ENCODE measurements at regions not wholly inside any gene's neighbourhood (a gene's known extent, or its start where the extent isn't known, plus 50 kb on each side); places are given as distances from the start of the nearest gene placed in this dataset.

GRCh38 chr9:88643931-88644330, 109.0 kb downstream of the NXNL2 start:
- DNase-seq: no peak
- H3K36me3 ChIP-seq (ENCODE audit: low read depth): no peaks in the 10 kb centered on the region
- no peak for ATAC-seq
- H3K9me3 ChIP-seq: no peaks in the 10 kb centered on the region
- H3K4me3 ChIP-seq: no peak overlapping the region
- no peaks in the 10 kb centered on the region for H3K4me1 ChIP-seq (ENCODE audit: low read depth)
- TF ChIP-seq, protein P1, sequence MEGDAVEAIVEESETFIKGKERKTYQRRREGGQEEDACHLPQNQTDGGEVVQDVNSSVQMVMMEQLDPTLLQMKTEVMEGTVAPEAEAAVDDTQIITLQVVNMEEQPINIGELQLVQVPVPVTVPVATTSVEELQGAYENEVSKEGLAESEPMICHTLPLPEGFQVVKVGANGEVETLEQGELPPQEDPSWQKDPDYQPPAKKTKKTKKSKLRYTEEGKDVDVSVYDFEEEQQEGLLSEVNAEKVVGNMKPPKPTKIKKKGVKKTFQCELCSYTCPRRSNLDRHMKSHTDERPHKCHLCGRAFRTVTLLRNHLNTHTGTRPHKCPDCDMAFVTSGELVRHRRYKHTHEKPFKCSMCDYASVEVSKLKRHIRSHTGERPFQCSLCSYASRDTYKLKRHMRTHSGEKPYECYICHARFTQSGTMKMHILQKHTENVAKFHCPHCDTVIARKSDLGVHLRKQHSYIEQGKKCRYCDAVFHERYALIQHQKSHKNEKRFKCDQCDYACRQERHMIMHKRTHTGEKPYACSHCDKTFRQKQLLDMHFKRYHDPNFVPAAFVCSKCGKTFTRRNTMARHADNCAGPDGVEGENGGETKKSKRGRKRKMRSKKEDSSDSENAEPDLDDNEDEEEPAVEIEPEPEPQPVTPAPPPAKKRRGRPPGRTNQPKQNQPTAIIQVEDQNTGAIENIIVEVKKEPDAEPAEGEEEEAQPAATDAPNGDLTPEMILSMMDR (IDR thresholded peaks at IDR 0.05): no peak
- intact Hi-C loops (cut with DNase I, micrococcal nuclease): no loop called here

DNA sequence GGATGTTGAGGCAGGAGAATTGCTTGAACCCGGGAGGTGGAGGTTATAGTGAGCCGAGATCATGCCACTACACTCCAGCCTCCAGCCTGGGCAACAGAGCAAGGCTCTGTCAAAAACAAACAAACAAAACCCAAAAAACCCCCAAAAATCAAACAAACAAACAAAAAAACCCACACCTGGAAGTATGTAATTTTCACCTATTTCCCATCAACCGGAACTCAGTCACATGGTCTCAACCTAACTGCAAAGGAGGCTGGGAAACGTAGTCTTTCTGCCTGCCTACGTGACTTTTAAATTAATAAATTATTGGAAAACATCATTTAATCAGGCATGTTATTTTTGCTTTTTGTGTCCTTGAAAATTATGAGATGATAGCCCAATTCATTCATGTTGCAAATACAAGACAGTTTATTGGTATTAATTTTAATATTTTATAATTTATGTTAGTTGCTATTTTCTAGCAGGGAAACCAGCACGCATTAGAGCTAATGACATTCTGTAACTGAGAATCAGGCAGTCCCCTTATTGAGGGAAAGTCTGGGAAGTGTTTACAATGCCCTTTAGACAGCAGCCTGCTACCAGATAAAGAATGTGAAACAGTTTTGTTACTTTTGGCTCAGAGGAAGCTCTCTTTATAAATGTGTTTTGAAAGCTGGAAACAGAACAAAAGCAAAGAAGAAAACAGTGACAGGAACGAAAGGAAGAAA, 110.3 kb downstream of the NXNL2 start:
- no peak for ATAC-seq
- H3K36me3 ChIP-seq (ENCODE audit: low read depth): no peaks in the 10 kb centered on the region
- DNase-seq: no peak
- H3K4me1 ChIP-seq (ENCODE audit: low read depth): no peaks in the 10 kb centered on the region
- intact Hi-C loops (cut with DNase I, micrococcal nuclease): no loop called here
- TF ChIP-seq, protein P1 (IDR thresholded peaks at IDR 0.05): no peak
- no peaks in the 10 kb centered on the region for H3K9me3 ChIP-seq
- H3K4me3 ChIP-seq: no peak overlapping the region

DNA sequence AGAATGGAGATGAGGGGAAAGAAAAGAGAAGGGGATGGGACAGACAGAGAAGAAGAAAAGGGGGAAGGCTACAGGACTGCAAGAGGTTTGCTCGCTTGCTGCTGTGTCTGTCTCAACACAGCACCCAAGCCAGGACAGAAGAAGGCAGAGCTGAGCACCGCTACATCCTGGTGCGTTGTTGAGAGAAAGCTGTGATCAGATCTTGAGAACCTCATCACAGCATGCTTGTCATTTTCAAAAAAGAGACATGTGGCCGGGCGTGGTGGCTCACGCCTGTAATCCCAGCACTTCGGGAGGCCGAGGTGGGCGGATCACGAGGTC, 110.9 kb downstream of the NXNL2 start:
- Histone ChIP-seq H3K9me3 (no peaks in the 10 kb centered on the region), H3K4me1 (ENCODE audit: low read depth) (no peaks in the 10 kb centered on the region), H3K4me3 (no peak overlapping the region), H3K36me3 (ENCODE audit: low read depth) (no peaks in the 10 kb centered on the region)
- ATAC-seq: no peak
- DNase-seq: no peak
- TF ChIP-seq, protein P1 (IDR thresholded peaks at IDR 0.05): no peak
- intact Hi-C loops (cut with DNase I, micrococcal nuclease): no loop called here

DNA sequence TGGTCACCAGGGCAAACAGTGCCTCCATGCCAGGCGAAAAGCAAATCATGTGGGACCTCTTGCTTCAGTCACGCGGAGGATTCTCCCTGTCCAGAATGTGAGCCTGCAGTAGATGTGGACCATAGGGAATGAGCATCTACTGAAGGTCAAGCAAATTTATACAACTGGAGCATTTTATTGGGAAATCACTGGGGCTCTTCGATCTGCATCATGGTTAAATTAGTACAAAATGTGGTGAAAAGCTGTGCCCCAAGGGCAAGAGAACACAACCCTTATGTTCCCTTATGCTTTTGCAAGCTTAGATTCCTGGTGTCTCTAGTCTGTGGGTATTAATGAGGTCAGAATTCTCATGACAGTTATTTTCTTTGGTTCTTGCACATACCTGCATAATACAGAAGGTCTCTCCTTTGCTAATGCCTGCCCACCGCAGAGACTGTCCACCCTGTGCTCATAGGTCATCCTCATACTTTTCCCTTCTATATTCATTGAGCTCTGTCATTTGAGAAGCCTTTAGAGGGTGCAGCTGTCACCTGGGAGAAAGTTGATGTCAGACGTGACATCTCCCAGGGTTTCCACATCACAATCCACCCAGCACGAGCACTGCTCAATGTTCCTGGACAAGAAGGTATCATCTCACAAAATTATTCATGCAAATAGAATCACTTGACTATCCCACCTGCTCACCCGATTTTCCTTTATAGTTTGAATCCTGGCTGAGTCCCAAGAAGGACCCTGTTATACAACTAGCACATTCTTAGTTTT, 111.7 kb downstream of the NXNL2 start:
- ATAC-seq: no peak
- Histone ChIP-seq H3K9me3 (no peaks in the 10 kb centered on the region), H3K4me3 (no peak overlapping the region), H3K36me3 (ENCODE audit: low read depth) (no peaks in the 10 kb centered on the region), H3K4me1 (ENCODE audit: low read depth) (no peaks in the 10 kb centered on the region)
- no peak for DNase-seq
- intact Hi-C loops (cut with DNase I, micrococcal nuclease): no loop called here
- TF ChIP-seq, protein P1 (IDR thresholded peaks at IDR 0.05): no peak

DNA sequence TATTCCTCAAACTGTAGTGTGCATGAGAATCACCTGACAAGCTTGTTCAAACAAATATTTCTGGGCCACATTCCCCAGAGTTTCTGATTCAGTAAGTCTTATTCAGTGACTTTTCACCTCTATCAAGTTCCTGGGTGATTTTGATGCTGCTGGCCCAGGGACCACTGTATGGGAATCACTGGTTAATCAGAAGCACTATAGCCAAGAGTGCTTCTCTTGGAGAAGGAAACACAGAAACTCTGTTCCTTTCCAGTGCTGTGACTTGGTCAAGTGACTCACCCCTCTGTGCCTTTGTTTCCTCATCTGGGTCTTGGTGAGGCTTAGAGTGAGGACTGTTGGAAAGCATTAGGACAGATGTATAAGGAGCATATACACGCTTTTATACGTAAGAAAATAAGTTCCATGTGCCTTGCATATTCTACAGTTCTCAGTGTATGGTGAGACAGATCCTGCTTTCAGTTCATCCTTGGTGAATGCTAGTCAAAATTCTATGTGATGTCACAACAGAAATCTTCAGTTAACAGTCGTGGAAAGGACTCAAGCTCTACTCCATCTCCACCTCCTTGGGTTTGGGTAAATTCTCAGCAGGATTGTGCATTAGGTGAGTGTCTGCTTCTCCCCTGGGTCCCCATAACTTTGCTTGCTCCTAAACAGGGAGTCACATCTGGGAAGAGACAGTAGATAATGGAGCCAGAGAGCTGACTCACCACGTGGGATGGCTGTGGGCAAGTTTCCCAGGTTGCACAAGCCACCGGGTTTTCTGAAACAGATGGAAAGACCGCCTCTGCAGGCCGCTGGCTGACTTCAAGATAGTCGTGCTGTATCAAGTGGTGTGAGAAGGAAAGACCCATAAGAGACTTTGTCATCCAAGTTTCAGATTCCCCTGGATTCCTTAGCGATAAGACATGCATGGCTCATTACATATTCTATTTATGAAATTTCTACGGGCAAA, 117.0 kb downstream of the NXNL2 start:
- intact Hi-C loops (cut with DNase I, micrococcal nuclease): no loop called here
- Histone ChIP-seq H3K4me3 (no peak overlapping the region), H3K36me3 (ENCODE audit: low read depth) (no peaks in the 10 kb centered on the region), H3K4me1 (ENCODE audit: low read depth) (no peaks in the 10 kb centered on the region), H3K9me3 (no peaks in the 10 kb centered on the region)
- TF ChIP-seq, protein P1 (IDR thresholded peaks at IDR 0.05): no peak
- DNase-seq (peak; percentile 62 to 70 (median 69)), ATAC-seq (peak; percentile 54)

All from mucosa of descending colon (tissue), 3 donors.